Mammary epithelial cell (primary cell): ENCODE measurements at regions not wholly inside any gene's neighbourhood (a gene's known extent, or its start where the extent isn't known, plus 50 kb on each side); places are given as distances from the start of the nearest gene placed in this dataset.
"Not testable (repeated sequence)": the region's sequence is repeated elsewhere in the genome, so short reads cannot be mapped to it uniquely, and the experiment has no call there.

Experiments used
- CTCF ChIP-seq, 2 donors: IDR thresholded peaks in 1 of 2; conservative IDR thresholded peaks in 1 of 2; 2 replicates each; pipeline ENCODE4 v1.5.1; 2011 to 2012; ENCODE audit warnings: inconsistent platforms in 2 of 2, low read length in 2 of 2, mild to moderate bottlenecking in 2 of 2, control low read depth in 1 of 2, low read depth in 1 of 2; ENCODE audit not compliant: insufficient read depth in 1 of 2; ENCODE audit errors: extremely low read depth in 1 of 2
- EZH2 ChIP-seq: IDR thresholded peaks from 2 replicates; pipeline ENCODE4 v1.6.1; 2012; ENCODE audit warnings: low read length, inconsistent platforms, borderline replicate concordance

DNA sequence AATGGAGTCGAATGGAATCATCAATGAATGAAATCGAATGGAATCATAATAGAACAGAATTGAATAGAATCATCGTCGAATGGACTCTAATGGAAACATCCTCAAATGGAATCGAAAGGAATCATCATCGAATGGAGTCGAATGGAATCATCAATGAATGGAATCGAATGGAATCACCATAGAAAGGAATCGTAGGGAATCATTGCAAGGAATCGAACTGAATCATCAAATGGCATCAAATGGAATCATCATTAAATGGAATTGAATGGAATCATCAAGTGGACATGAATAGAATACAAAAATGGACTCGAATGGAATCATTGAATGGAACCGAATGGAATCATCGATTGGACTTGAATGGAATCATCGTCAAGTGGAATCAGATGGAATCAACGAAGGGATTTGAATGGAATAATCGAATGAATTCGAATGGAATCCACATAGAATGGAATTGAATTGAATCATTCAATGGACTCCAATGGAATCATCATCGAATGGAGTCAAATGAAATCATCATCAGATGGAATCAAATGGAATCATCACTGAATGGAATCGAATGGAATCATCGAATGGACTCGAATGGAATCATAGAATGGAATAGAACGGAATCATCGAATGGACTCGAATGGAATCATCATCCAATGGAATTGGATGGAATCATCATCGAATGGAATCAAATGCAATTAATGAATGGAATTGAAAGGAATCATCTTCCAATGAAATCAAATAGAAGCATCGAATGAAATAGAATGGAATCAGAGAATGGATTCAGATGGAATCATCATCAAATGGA is 228.1 kb downstream of the SHCBP1 start:
- TF ChIP-seq CTCF (conservative IDR thresholded peaks at IDR 0.05 in 1 of 2, IDR thresholded peaks at IDR 0.05 in 1 of 2; ENCODE audit: extremely low read depth in 1 of 2, insufficient read depth in 1 of 2, low read depth in 1 of 2, low read length in 2 of 2); EZH2: not testable (repeated sequence)
